ENCODE measurements at regions not wholly inside any gene's neighbourhood (a gene's known extent, or its start where the extent isn't known, plus 50 kb on each side); places are given as distances from the start of the nearest gene placed in this dataset.

GRCh38 chr9:28770827-28771226 lies 1197.5 kb upstream of the C9orf72 start:
- TF ChIP-seq CTCF (IDR thresholded peaks at IDR 0.05; ENCODE audit: low read length, missing control alignments): no peak
- no peak for DNase-seq (ENCODE audit: low read depth)
- no peak overlapping the region for H3K4me3 ChIP-seq (replicated peaks; ENCODE audit: low read depth, low read length)

GRCh38 chr9:28774433-28775235 lies 1201.4 kb upstream of the C9orf72 start:
- H3K4me3 ChIP-seq (replicated peaks; ENCODE audit: low read depth, low read length): no peak overlapping the region
- TF ChIP-seq CTCF (IDR thresholded peaks at IDR 0.05; ENCODE audit: low read length, missing control alignments): peak; percentile 67
- peak; percentile 62 for DNase-seq (ENCODE audit: low read depth)

GRCh38 chr9:28779243-28779642 lies 1206.0 kb upstream of the C9orf72 start:
- TF ChIP-seq CTCF (IDR thresholded peaks at IDR 0.05; ENCODE audit: low read length, missing control alignments): no peak
- DNase-seq (ENCODE audit: low read depth): peak; percentile 72
- H3K4me3 ChIP-seq (replicated peaks; ENCODE audit: low read depth, low read length): no peak overlapping the region

GRCh38 chr9:28781481-28781880 lies 1208.2 kb upstream of the C9orf72 start:
- TF ChIP-seq CTCF (IDR thresholded peaks at IDR 0.05; ENCODE audit: low read length, missing control alignments): no peak
- no peak overlapping the region for H3K4me3 ChIP-seq (replicated peaks; ENCODE audit: low read depth, low read length)
- DNase-seq (ENCODE audit: low read depth): no peak

GRCh38 chr9:28782630-28783029 lies 1209.3 kb upstream of the C9orf72 start:
- no peak overlapping the region for H3K4me3 ChIP-seq (replicated peaks; ENCODE audit: low read depth, low read length)
- DNase-seq (ENCODE audit: low read depth): peak; percentile 90
- TF ChIP-seq CTCF (IDR thresholded peaks at IDR 0.05; ENCODE audit: low read length, missing control alignments): no peak

GRCh38 chr9:28792716-28793115 lies 1219.4 kb upstream of the C9orf72 start:
- DNase-seq (ENCODE audit: low read depth): no peak
- no peak overlapping the region for H3K4me3 ChIP-seq (replicated peaks; ENCODE audit: low read depth, low read length)
- TF ChIP-seq CTCF (IDR thresholded peaks at IDR 0.05; ENCODE audit: low read length, missing control alignments): no peak

GRCh38 chr9:28799876-28800275 lies 1226.6 kb upstream of the C9orf72 start:
- no peak overlapping the region for H3K4me3 ChIP-seq (replicated peaks; ENCODE audit: low read depth, low read length)
- no peak for TF ChIP-seq CTCF (IDR thresholded peaks at IDR 0.05; ENCODE audit: low read length, missing control alignments)
- no peak for DNase-seq (ENCODE audit: low read depth)

Data from fibroblast of pulmonary artery (primary cell).